ENCODE measurements at regions not wholly inside any gene's neighbourhood (a gene's known extent, or its start where the extent isn't known, plus 50 kb on each side); places are given as distances from the start of the nearest gene placed in this dataset.

DNA sequence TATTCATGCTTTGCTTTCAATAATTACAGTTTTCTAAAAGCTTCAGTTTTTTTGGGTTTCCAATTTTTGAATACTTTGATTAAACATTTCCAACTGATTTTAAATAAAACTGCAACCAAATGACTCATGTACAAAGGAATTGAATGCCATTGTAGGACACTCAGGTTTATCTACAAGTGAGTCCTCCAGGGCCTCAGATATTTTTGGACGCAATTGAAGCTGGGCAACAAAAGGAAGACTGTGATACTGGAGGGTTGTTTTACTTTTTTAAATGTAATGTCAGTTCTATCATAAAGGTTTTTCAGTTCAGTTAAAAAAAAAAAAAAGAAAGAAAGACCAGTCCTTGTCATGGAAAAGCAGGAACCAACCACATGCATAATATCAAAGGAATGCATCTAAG lies 64.2 kb downstream of the MAGEA10 start:
- POLR2A ChIA-PET: no interaction called here
- Histone ChIP-seq H3K9ac (ENCODE audit: insufficient read depth in 1 of 2, low read depth in 2 of 2, low read length in 2 of 2) (no peak overlapping the region), H3K4me2 (ENCODE audit: insufficient read depth, low read length) (no peak overlapping the region), H3K4me3 (no peak overlapping the region), H3K27ac (ENCODE audit: extremely low read depth, low read depth, low read length) (no peak overlapping the region), H3K27me3 (ENCODE audit: control insufficient read depth in 2 of 2, insufficient read depth in 2 of 2, low read length in 2 of 2) (no peaks in the 10 kb centered on the region), H4K20me1 (replicated peaks; ENCODE audit: control insufficient read depth, insufficient read depth, low read length) (no peaks in the 10 kb centered on the region), H3K4me1 (replicated peaks in 1 of 2; ENCODE audit: control insufficient read depth in 2 of 2, insufficient read depth in 2 of 2, low read length in 2 of 2) (no peaks in the 10 kb centered on the region; a peak in 1 of 5 replicates), H3K9me1 (ENCODE audit: control insufficient read depth, insufficient read depth, low read length) (no peaks in the 10 kb centered on the region), H3K9me3 (replicated peaks; ENCODE audit: control insufficient read depth, insufficient read depth, low read depth, low read length) (no peaks in the 10 kb centered on the region), H3K79me2 (ENCODE audit: control insufficient read depth, insufficient read depth, low read length) (no peaks in the 10 kb centered on the region), H2AFZ (ENCODE audit: low read depth, low read length) (no peak overlapping the region), H3K36me3 (ENCODE audit: control insufficient read depth, insufficient read depth, low read length) (no peaks in the 10 kb centered on the region)
- TF ChIP-seq MYNN (IDR thresholded peaks at IDR 0.05): no peak
- no peak for TF ChIP-seq MYNN (CRISPR knock-in tag; IDR thresholded peaks at IDR 0.05)
- TF ChIP-seq TCF7L2 (IDR thresholded peaks at IDR 0.05; ENCODE audit: low read depth, low read length): no peak
- TF ChIP-seq ZNF239 (CRISPR knock-in tag; IDR thresholded peaks at IDR 0.05): no peak
- TF ChIP-seq, protein P1, sequence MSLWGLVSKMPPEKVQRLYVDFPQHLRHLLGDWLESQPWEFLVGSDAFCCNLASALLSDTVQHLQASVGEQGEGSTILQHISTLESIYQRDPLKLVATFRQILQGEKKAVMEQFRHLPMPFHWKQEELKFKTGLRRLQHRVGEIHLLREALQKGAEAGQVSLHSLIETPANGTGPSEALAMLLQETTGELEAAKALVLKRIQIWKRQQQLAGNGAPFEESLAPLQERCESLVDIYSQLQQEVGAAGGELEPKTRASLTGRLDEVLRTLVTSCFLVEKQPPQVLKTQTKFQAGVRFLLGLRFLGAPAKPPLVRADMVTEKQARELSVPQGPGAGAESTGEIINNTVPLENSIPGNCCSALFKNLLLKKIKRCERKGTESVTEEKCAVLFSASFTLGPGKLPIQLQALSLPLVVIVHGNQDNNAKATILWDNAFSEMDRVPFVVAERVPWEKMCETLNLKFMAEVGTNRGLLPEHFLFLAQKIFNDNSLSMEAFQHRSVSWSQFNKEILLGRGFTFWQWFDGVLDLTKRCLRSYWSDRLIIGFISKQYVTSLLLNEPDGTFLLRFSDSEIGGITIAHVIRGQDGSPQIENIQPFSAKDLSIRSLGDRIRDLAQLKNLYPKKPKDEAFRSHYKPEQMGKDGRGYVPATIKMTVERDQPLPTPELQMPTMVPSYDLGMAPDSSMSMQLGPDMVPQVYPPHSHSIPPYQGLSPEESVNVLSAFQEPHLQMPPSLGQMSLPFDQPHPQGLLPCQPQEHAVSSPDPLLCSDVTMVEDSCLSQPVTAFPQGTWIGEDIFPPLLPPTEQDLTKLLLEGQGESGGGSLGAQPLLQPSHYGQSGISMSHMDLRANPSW (CRISPR knock-in tag; IDR thresholded peaks at IDR 0.05): no peak
- TF ChIP-seq ZNF197 (CRISPR knock-in tag; IDR thresholded peaks at IDR 0.05; ENCODE audit: low read depth): no peak
- TF ChIP-seq, protein P2, sequence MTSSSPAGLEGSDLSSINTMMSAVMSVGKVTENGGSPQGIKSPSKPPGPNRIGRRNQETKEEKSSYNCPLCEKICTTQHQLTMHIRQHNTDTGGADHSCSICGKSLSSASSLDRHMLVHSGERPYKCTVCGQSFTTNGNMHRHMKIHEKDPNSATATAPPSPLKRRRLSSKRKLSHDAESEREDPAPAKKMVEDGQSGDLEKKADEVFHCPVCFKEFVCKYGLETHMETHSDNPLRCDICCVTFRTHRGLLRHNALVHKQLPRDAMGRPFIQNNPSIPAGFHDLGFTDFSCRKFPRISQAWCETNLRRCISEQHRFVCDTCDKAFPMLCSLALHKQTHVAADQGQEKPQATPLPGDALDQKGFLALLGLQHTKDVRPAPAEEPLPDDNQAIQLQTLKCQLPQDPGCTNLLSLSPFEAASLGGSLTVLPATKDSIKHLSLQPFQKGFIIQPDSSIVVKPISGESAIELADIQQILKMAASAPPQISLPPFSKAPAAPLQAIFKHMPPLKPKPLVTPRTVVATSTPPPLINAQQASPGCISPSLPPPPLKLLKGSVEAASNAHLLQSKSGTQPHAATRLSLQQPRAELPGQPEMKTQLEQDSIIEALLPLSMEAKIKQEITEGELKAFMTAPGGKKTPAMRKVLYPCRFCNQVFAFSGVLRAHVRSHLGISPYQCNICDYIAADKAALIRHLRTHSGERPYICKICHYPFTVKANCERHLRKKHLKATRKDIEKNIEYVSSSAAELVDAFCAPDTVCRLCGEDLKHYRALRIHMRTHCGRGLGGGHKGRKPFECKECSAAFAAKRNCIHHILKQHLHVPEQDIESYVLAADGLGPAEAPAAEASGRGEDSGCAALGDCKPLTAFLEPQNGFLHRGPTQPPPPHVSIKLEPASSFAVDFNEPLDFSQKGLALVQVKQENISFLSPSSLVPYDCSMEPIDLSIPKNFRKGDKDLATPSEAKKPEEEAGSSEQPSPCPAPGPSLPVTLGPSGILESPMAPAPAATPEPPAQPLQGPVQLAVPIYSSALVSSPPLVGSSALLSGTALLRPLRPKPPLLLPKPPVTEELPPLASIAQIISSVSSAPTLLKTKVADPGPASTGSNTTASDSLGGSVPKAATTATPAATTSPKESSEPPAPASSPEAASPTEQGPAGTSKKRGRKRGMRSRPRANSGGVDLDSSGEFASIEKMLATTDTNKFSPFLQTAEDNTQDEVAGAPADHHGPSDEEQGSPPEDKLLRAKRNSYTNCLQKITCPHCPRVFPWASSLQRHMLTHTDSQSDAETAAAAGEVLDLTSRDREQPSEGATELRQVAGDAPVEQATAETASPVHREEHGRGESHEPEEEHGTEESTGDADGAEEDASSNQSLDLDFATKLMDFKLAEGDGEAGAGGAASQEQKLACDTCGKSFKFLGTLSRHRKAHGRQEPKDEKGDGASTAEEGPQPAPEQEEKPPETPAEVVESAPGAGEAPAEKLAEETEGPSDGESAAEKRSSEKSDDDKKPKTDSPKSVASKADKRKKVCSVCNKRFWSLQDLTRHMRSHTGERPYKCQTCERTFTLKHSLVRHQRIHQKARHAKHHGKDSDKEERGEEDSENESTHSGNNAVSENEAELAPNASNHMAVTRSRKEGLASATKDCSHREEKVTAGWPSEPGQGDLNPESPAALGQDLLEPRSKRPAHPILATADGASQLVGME (CRISPR knock-in tag; IDR thresholded peaks at IDR 0.05): no peak
- no peak for TF ChIP-seq SREBF2 (CRISPR knock-in tag; IDR thresholded peaks at IDR 0.05)
- TF ChIP-seq DMBX1 (CRISPR knock-in tag; IDR thresholded peaks at IDR 0.05; ENCODE audit: borderline replicate concordance): no peak
- no peak for TF ChIP-seq HEY1 (CRISPR knock-in tag; IDR thresholded peaks at IDR 0.05; ENCODE audit: borderline replicate concordance)
- no peak for TF ChIP-seq ETS2 (tag; IDR thresholded peaks at IDR 0.05; ENCODE audit: borderline replicate concordance, poor library complexity, severe bottlenecking)
- no peak for TF ChIP-seq CEBPG (CRISPR knock-in tag; IDR thresholded peaks at IDR 0.05)
- no peak for TF ChIP-seq CEBPG (tag; conservative IDR thresholded peaks at IDR 0.05 in 1 of 2, IDR thresholded peaks at IDR 0.05 in 1 of 2)
- TF ChIP-seq ZNF24 (IDR thresholded peaks at IDR 0.05): no peak
- TF ChIP-seq NFIX (CRISPR knock-in tag; IDR thresholded peaks at IDR 0.05; ENCODE audit: low read depth): no peak
- TF ChIP-seq SNIP1 (IDR thresholded peaks at IDR 0.05; ENCODE audit: low read depth): no peak
- TF ChIP-seq U2AF1 (optimal IDR thresholded peaks at IDR 0.05; ENCODE audit: low read depth, low read length): no peak
- FAIRE-seq (no peak), DNase-seq (ENCODE audit: extremely low read depth in 1 of 4, low spot score in 3 of 4) (no peak), ATAC-seq (no peak)
- in situ Hi-C loops (cut with MboI) (no loop called here), intact Hi-C loops (cut with micrococcal nuclease) (no loop called here)
- CTCF ChIA-PET (ENCODE audit: low intra/inter-chr PET ratio): no interaction called here
- 83% methylated on average over 1 of the region's 1 CpG for WGBS (ENCODE audit: insufficient coverage, low coverage, missing lambda C conversion rate)
- BruUV-seq (replicated peaks): no TSS peak
